HepG2 (cell line): ENCODE measurements at regions not wholly inside any gene's neighbourhood (a gene's known extent, or its start where the extent isn't known, plus 50 kb on each side); places are given as distances from the start of the nearest gene placed in this dataset.

Source experiments
- ATAC-seq: fragments of 200-7000 bp; cut with Tn5 transposase; 3 replicates; pipeline ENCODE4 v1.9.1; 2020; ENCODE audit warnings: mild to moderate bottlenecking, moderate library complexity
- BruUV-seq: library from RNA; stranded (reverse); fragments of 400-500 nt; replicated peaks from 2 replicates; lab custom pipeline; 2021; lab: Mats Ljungman, UMichigan
- CTCF ChIA-PET: fragments of 300-600 bp; formaldehyde crosslinking; extraction: SDS; loops from one replicate; lab custom pipeline; 2021; ENCODE audit warnings: low total read pairs, inconsistent platforms, low intra/inter-chr PET ratio; lab: Yijun Ruan, JAX
- POLR2A ChIA-PET: fragments of 350-600 bp; sonication (Branson Sonifier 250); formaldehyde crosslinking; loops from one replicate; lab custom pipeline; 2020; ENCODE audit warnings: antibody characterized with exemption, inconsistent platforms; lab: Yijun Ruan, JAX
- DNase-seq: peaks from one replicate; pipeline ENCODE4 v3.0.0-alpha.2; 2015; ENCODE audit warnings: low spot score
- FAIRE-seq: peaks from 3 replicates; lab custom pipeline; 2011; peaks lifted over from hg19 to GRCh38; lab: Jason Lieb, UNC
- H2AFZ ChIP-seq: one replicate; pipeline ENCODE4 v1.6.1; 2011; ENCODE audit warnings: low read length, inconsistent platforms
- H3K27ac ChIP-seq: fragments of 300-600 bp; 3 replicates; pipeline ENCODE4 v1.8.0; 2011; ENCODE audit warnings: mixed run types, mild to moderate bottlenecking, mixed read lengths, low read length, inconsistent platforms; ENCODE audit not compliant: insufficient read depth; ENCODE audit errors: extremely low read length
- H3K27me3 ChIP-seq, 2 experiments: fragments of 200-600 bp in 1 of 2; 2 replicates in 1 of 2; 3 replicates in 1 of 2; pipeline versions ENCODE4 v1.6.0 to v1.8.0; 2011; ENCODE audit warnings: low read length in 2 of 2, mild to moderate bottlenecking in 2 of 2, moderate library complexity in 2 of 2, inconsistent platforms in 1 of 2; ENCODE audit not compliant: insufficient read depth in 2 of 2, control insufficient read depth in 1 of 2
- H3K36me3 ChIP-seq, 2 experiments: fragments of 200-600 bp in 1 of 2; replicated peaks in 1 of 2; 2 replicates in 1 of 2; 3 replicates in 1 of 2; pipeline versions ENCODE4 v1.5.1 to v1.8.0; 2011; ENCODE audit warnings: low read length in 2 of 2, inconsistent platforms in 1 of 2; ENCODE audit not compliant: insufficient read depth in 2 of 2, control insufficient read depth in 1 of 2
- H3K4me1 ChIP-seq: 2 replicates; pipeline ENCODE4 v1.5.1; 2012; ENCODE audit warnings: low read length, inconsistent platforms; ENCODE audit not compliant: insufficient read depth
- H3K4me2 ChIP-seq: 2 replicates; pipeline ENCODE4 v1.6.0; 2011; ENCODE audit warnings: low read depth, low read length, inconsistent platforms
- H3K4me3 ChIP-seq, 3 experiments: fragments of 200-600 bp in 1 of 3; sonication (generic), shearing (Covaris generic) in 1 of 3; replicated peaks in 1 of 3; 2 replicates each; pipeline ENCODE4 v1.5.1; 2011 to 2016; ENCODE audit warnings: low read length in 3 of 3, inconsistent platforms in 2 of 3, low read depth in 2 of 3, mild to moderate bottlenecking in 2 of 3, control low read depth in 1 of 3, mixed read lengths in 1 of 3; ENCODE audit not compliant: insufficient read depth in 1 of 3
- H3K79me2 ChIP-seq: one replicate; pipeline ENCODE4 v1.6.1; 2011; ENCODE audit warnings: low read length, inconsistent platforms; ENCODE audit not compliant: insufficient read depth
- H3K9ac ChIP-seq: 2 replicates; pipeline ENCODE4 v1.6.0; 2011; ENCODE audit warnings: mild to moderate bottlenecking, low read depth, low read length, inconsistent platforms; ENCODE audit not compliant: insufficient read depth
- H3K9me3 ChIP-seq: 2 replicates; pipeline ENCODE4 v1.5.1; 2012; ENCODE audit warnings: mild to moderate bottlenecking, low read length
- H4K20me1 ChIP-seq: 2 replicates; pipeline ENCODE4 v1.6.0; 2011; ENCODE audit warnings: inconsistent platforms, mild to moderate bottlenecking, low read length, moderate library complexity; ENCODE audit not compliant: insufficient read depth
- MAFF ChIP-seq: IDR thresholded peaks from 2 replicates; pipeline ENCODE4 v1.6.1; 2011; ENCODE audit warnings: low read depth, low read length, improper control_type of control experiment
- MAFK ChIP-seq, 2 experiments: IDR thresholded peaks in 1 of 2; conservative IDR thresholded peaks in 1 of 2; 2 replicates each; pipeline ENCODE4 v1.6.1; 2011; ENCODE audit warnings: improper control_type of control experiment in 2 of 2, low read length in 2 of 2
- NFE2L2 ChIP-seq: fragments of 150-350 bp; IDR thresholded peaks from 2 replicates; pipeline ENCODE4 v1.6.1; 2014; ENCODE audit warnings: low read length
- POGZ ChIP-seq: sonication (generic); formaldehyde crosslinking; IDR thresholded peaks from 2 replicates; pipeline ENCODE4 v1.4.0; 2020; ENCODE audit warnings: mild to moderate bottlenecking, missing genetic modification reagents
- WGBS: methylation state at CpG from one replicate; pipeline ENCODE4 v1.1.6; 2017; ENCODE audit warnings: low lambda C conversion rate; 5-methylcytosine and 5-hydroxymethylcytosine counted together
- in situ Hi-C: cut with HindIII; loops from 2 replicates; pipeline ENCODE4 v1.10.0; 2017; ENCODE audit warnings: low pct_unique_long_range_greater_than_20kb; ENCODE audit not compliant: extremely low pct_ligation_motif_present
- intact Hi-C: fragments of 100-400 bp; cut with micrococcal nuclease; formaldehyde crosslinking; loops from one replicate; pipeline ENCODE4 v1.10.0; 2022; ENCODE audit not compliant: unreplicated experiment
- TF ChIP-seq, protein P1 (sequence below): sonication (generic); formaldehyde crosslinking; IDR thresholded peaks from 2 replicates; pipeline ENCODE4 v1.4.0; 2020; ENCODE audit warnings: mild to moderate bottlenecking, missing genetic modification reagents

- POLR2A ChIA-PET: interaction anchor here (0.9 kb wide), 1 partner anchor 9 kb away, joined by 3 read pairs; no protein-coding TSS in a partner anchor
- no peak for FAIRE-seq
- H3K27ac ChIP-seq: no peak overlapping the region
Measured at GRCh38 chr17:68803164-68803929, 151.8 kb downstream of the ABCA8 start.

More at GRCh38 chr17:68803164-68803929, 151.8 kb downstream of the ABCA8 start:
- DNase-seq: no peak
- Histone ChIP-seq H3K4me1 (peaks cover 19% of the 10 kb centered on the region), H3K9me3 (no peaks in the 10 kb centered on the region), H3K27me3 (no peaks in the 10 kb centered on the region), H3K4me2 (no peak overlapping the region), H3K79me2 (no peaks in the 10 kb centered on the region), H2AFZ (peak overlapping the region; percentile 55)
- BruUV-seq: no TSS peak
- WGBS: 93% methylated on average over 4 of the region's 4 CpGs
- ATAC-seq: no peak
- CTCF ChIA-PET: no interaction called here
- TF ChIP-seq NFE2L2 (peak; percentile 45; the same call in 1 of the 2 replicates), MAFK (conservative IDR thresholded peaks at IDR 0.05 in 1 of 2, IDR thresholded peaks at IDR 0.05 in 1 of 2; ENCODE audit: low read length in 2 of 2) (peak; percentile 30 to 41; a peak in 1 of 4 replicates), MAFF (0 out of 2 replicates have a peak, but pooled peaks have one; percentile 6), POGZ (CRISPR knock-in tag) (0 out of 2 replicates have a peak, but pooled peaks have one; percentile 13)
- TF ChIP-seq, protein P1, sequence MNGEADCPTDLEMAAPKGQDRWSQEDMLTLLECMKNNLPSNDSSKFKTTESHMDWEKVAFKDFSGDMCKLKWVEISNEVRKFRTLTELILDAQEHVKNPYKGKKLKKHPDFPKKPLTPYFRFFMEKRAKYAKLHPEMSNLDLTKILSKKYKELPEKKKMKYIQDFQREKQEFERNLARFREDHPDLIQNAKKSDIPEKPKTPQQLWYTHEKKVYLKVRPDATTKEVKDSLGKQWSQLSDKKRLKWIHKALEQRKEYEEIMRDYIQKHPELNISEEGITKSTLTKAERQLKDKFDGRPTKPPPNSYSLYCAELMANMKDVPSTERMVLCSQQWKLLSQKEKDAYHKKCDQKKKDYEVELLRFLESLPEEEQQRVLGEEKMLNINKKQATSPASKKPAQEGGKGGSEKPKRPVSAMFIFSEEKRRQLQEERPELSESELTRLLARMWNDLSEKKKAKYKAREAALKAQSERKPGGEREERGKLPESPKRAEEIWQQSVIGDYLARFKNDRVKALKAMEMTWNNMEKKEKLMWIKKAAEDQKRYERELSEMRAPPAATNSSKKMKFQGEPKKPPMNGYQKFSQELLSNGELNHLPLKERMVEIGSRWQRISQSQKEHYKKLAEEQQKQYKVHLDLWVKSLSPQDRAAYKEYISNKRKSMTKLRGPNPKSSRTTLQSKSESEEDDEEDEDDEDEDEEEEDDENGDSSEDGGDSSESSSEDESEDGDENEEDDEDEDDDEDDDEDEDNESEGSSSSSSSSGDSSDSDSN (CRISPR knock-in tag): no peak
- TF ChIP-seq, all 625 proteins: peak for 4
- H4K20me1 ChIP-seq: no peaks in the 10 kb centered on the region
- intact Hi-C loops (no loop called here), in situ Hi-C loops (no loop called here)
- H3K9ac ChIP-seq: no peak overlapping the region
- H3K4me3 ChIP-seq: no peak overlapping the region
- H3K36me3 ChIP-seq: no peaks in the 10 kb centered on the region
